Activated naive CD4-positive, alpha-beta T cell treated with anti-CD3 and anti-CD28 coated beads, Interleukin-2, amount 50 U/mL, for 16 hours (primary cell): ENCODE measurements at regions not wholly inside any gene's neighbourhood (a gene's known extent, or its start where the extent isn't known, plus 50 kb on each side); places are given as distances from the start of the nearest gene placed in this dataset.

ENCODE experiments used
- DNase-seq: peaks from one replicate; pipeline ENCODE4 v3.0.0-alpha.2; 2020

DNA sequence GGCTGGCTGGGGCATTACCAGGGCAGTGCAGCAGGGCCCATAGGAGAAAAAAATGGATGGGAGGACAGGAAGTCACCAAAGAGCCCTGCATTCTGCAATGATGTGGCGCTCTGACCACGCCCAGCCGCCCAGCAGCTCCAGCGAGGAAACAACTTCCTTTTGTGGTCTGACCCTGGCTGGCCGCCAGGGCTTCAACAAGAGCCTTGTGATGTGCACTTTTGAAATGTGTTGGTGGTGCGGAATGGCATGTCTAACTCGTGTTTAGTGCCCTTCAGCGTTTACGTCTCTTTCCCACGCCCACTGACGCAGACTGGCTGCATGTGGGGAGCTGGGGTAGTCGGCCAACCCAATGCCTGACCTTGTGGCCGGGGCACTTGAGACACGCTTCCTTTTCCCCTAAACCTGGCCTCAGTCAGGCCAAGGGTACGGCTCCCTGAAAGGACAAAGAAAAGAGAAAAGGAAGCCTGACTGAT lies 81.9 kb upstream of the CTNNB1 start:
- DNase-seq, result peak; percentile 80

GRCh38 chr3:41118461-41119390 lies 80.6 kb upstream of the CTNNB1 start:
- DNase-seq, result no peak

- DNase-seq, result no peak
These were observed 78.8 kb upstream of the CTNNB1 start for GRCh38 chr3:41120460-41120859.

GRCh38 chr3:41125258-41125657 lies 74.0 kb upstream of the CTNNB1 start:
- DNase-seq, result no peak

- no peak for DNase-seq
These were observed 72.8 kb upstream of the CTNNB1 start for GRCh38 chr3:41126472-41126871.

DNA sequence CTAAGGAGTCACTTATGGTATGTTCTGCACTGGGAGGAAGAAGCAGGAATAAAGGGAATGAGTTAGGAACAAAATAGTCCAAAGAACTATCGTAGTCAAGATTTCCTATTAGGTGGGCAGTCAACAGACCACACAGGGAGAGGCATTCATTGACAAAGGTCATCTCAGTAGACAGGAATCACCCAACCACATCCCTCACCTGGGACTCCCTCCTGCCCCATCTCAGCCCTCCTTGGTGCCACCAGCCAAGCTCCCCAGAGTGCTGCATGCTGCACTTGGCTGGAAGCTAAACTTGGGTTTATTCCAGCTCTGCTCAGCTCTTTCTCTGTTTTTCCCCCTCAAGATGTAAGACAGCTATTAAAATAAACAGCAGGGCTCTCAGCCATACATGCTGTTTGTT lies 72.3 kb upstream of the CTNNB1 start:
- no peak for DNase-seq

DNA sequence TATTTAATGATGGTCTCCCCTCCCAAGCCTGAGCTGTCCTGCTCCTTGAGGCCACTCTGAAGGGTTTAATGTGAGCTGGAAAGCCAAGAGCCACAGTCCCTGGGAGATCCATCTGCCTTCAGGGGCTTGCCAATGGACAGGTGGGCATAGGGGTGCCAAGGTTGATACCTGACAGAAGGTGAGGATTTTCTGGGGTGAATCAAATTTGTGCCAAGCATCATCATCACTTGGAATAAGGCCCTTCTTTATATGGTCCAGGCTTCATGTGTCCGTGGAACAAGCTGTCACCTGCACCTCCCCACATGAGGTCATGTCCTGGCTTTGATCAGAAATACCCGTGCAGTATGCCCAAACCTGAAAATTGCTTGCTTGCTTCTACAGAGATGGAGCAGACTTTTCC lies 71.9 kb upstream of the CTNNB1 start:
- no peak for DNase-seq

- DNase-seq, result no peak
These were observed 69.6 kb upstream of the CTNNB1 start for GRCh38 chr3:41129731-41130130.

GRCh38 chr3:41131224-41131623 lies 68.1 kb upstream of the CTNNB1 start:
- no peak for DNase-seq

DNA sequence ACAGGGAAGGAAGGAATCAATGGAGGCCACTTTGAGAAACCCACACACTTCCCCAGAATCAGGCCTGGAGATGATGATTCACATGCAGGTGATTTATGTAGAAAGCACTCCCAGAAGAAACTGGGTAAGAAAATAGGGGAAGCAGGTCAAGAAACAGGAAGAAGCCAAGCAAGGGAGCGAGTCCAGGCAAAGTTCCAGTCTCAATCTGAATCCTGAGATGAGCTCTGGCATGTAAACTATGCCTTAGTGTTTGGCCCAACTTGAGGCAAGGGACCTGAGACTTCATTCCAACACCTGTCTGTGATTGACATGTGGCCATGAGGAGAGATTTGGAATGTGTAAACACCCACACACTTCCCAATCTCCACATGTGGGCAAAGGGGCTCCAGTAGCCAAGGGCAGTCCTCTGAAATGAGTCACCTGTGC lies 61.6 kb upstream of the CTNNB1 start:
- no peak for DNase-seq

GRCh38 chr3:41138146-41138545 lies 61.2 kb upstream of the CTNNB1 start:
- no peak for DNase-seq

DNA sequence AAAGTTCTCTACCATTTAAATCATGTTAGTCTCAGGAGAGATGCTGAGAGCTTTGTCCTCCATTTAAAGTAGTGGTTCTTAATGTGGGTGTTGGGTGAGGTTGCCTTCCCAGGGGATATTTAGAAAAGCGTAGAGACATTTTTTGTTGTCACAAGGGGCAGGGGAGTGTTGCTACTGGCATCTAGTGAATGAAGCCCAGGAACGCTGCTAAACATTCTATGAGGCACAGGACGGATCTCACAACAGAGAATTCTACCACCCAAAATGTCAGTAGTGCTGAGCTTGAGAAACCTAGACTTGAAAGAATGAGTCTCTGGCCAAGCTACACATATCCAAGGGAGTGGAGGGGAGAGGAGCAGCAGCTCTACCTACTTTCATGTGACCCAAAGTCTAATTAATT lies 60.7 kb upstream of the CTNNB1 start:
- DNase-seq, result no peak

GRCh38 chr3:41140242-41140641 lies 59.1 kb upstream of the CTNNB1 start:
- no peak for DNase-seq

- no peak for DNase-seq
These were observed 57.7 kb upstream of the CTNNB1 start for GRCh38 chr3:41141433-41142167.

GRCh38 chr3:41143421-41144031 lies 55.8 kb upstream of the CTNNB1 start:
- no peak for DNase-seq

- DNase-seq, result no peak
These were observed 54.7 kb upstream of the CTNNB1 start for GRCh38 chr3:41144631-41145030.

DNA sequence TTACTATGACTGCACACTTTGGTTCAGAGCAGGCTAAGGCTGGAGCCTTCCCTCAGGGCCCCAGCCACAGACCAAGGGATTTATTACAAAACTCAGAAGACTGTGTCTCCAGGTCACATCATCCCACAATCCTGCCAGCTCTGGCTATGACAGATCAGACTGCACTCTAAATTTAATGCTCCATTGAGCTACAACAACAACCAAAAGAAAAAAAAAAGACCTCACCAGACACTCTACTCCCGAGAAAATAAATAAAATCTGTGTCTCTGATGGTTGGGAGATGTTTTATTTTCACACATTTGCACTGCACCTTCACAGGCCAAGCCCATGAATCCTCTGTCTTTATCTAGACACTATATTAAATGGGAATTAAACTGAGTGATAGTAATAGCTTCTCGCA lies 50.8 kb upstream of the CTNNB1 start:
- DNase-seq, result no peak

DNA sequence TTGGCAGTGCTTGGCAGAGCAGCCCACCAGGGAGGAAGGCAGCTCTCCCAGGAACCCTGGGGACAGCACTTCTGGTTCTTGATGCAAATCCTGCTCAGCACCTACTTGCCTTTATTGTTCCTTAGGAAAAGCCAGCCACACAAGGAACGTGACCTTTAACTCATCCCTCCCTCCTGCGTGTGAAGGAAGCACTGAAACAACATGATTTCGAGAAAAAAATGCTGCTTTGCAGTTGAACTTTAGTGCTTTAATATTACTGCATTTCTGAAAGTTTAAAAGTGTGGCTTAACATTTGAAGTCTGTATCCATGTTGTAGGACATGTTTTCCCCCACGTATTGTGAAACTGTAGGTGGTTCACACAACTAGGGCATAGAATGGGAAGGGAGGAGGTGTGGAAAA lies 50.4 kb upstream of the CTNNB1 start:
- no peak for DNase-seq
